ENCODE measurements at regions not wholly inside any gene's neighbourhood (a gene's known extent, or its start where the extent isn't known, plus 50 kb on each side); places are given as distances from the start of the nearest gene placed in this dataset.

DNA sequence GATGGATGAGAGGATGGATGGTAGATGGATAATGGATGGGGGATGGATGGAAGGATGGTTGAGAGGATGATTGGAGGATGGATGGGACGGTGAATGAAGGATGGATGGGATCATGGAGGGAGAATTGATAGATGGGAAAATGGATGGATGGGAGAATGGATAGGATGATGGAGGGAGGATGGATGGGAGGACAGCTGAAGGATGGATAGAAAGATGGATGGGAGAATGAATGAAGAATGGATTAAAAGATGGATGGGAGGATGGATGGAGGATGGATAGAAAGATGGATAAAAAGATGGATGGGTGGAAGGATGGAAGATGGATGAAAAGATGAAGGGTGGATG lies 218.3 kb upstream of the IER5L start:
- H3K27me3 ChIP-seq (replicated peaks in 1 of 4; ENCODE audit: control insufficient read depth in 3 of 4, extremely low read depth in 1 of 4, insufficient read depth in 3 of 4, low read length in 3 of 4): peaks cover 0 to 4% (median 0%) of the 10 kb centered on the region in 4 experiments; a peak in 1 of 7 replicates
- no peak overlapping the region for H2BK5ac ChIP-seq (ENCODE audit: low read depth, low read length)
- no peak overlapping the region for H2BK12ac ChIP-seq (ENCODE audit: low read depth, low read length)
- H2BK120ac ChIP-seq (replicated peaks; ENCODE audit: low read depth, low read length): no peak overlapping the region
- H3K23me2 ChIP-seq (ENCODE audit: low read depth, low read length): peaks cover 26% of the 10 kb centered on the region; the same call in 1 of the 2 replicates
- no peak overlapping the region for H3K56ac ChIP-seq (replicated peaks; ENCODE audit: insufficient read length, low read depth, low read length)
- H3K36me3 ChIP-seq (ENCODE audit: control insufficient read depth in 2 of 4, insufficient read depth in 4 of 4, low read length in 3 of 4): no peaks in the 10 kb centered on the region
- no peak for TF ChIP-seq FOSL1 (IDR thresholded peaks at IDR 0.05; ENCODE audit: insufficient read depth, low read depth, low read length)
- TF ChIP-seq RXRA (IDR thresholded peaks at IDR 0.05; ENCODE audit: insufficient read depth, low read depth, low read length): no peak
- no peak for TF ChIP-seq JUND (IDR thresholded peaks at IDR 0.05; ENCODE audit: low read length)
- no peak for TF ChIP-seq ZNF274 (IDR thresholded peaks at IDR 0.05; ENCODE audit: borderline replicate concordance, extremely low read depth, low read length)
- TF ChIP-seq SAP30 (IDR thresholded peaks at IDR 0.05; ENCODE audit: insufficient read depth, insufficient replicate concordance, low read length): no peak
- TF ChIP-seq RNF2 (IDR thresholded peaks at IDR 0.05; ENCODE audit: borderline replicate concordance, low read depth, low read length, missing control alignments, poor library complexity, severe bottlenecking): no peak
- TF ChIP-seq, protein P1, sequence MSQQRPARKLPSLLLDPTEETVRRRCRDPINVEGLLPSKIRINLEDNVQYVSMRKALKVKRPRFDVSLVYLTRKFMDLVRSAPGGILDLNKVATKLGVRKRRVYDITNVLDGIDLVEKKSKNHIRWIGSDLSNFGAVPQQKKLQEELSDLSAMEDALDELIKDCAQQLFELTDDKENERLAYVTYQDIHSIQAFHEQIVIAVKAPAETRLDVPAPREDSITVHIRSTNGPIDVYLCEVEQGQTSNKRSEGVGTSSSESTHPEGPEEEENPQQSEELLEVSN (IDR thresholded peaks at IDR 0.05): no peak
- no peak for TF ChIP-seq SIN3A (conservative IDR thresholded peaks at IDR 0.05 in 1 of 2, IDR thresholded peaks at IDR 0.05 in 1 of 2; ENCODE audit: low read depth in 1 of 2, low read length in 2 of 2)
- no peak for TF ChIP-seq EGR1 (IDR thresholded peaks at IDR 0.05; ENCODE audit: borderline replicate concordance, low read depth, low read length)
- TF ChIP-seq CBX5 (IDR thresholded peaks at IDR 0.05; ENCODE audit: low read depth, low read length): no peak
- no peak for TF ChIP-seq SP2 (IDR thresholded peaks at IDR 0.05; ENCODE audit: low read length)
- TF ChIP-seq SUZ12 (IDR thresholded peaks at IDR 0.05; ENCODE audit: low read length): no peak
- no peak for TF ChIP-seq POLR2AphosphoS5 (IDR thresholded peaks at IDR 0.05; ENCODE audit: low read depth, low read length)
- POLR2A ChIA-PET (ENCODE audit: partially characterized antibody): no interaction called here
- peaks cover 0 to 2% of the 10 kb centered on the region in 2 experiments for H4K20me1 ChIP-seq (replicated peaks in 1 of 2; ENCODE audit: control insufficient read depth in 1 of 2, insufficient read depth in 2 of 2, low read length in 2 of 2)
- no peak overlapping the region for H3K9ac ChIP-seq (replicated peaks in 1 of 4; ENCODE audit: extremely low read depth in 1 of 4, low read depth in 3 of 4, low read length in 3 of 4)
- H2BK15ac ChIP-seq (ENCODE audit: low read length): no peak overlapping the region
- no peak overlapping the region for H2AFZ ChIP-seq (ENCODE audit: low read length)
- no peak for DNase-seq (ENCODE audit: low read depth in 1 of 2, low spot score in 2 of 2)
- no peak overlapping the region for H3K14ac ChIP-seq (ENCODE audit: insufficient read length)
- no peak overlapping the region for H3K4me3 ChIP-seq (ENCODE audit: extremely low read depth in 1 of 4, insufficient read depth in 2 of 4, low read depth in 3 of 4, low read length in 4 of 4)
- no peak overlapping the region for H3K4me2 ChIP-seq (ENCODE audit: insufficient read depth in 1 of 2, low read depth in 2 of 2, low read length in 2 of 2)
- no peak overlapping the region for H2BK20ac ChIP-seq (ENCODE audit: low read length)
- H3K4me1 ChIP-seq (replicated peaks in 1 of 4; ENCODE audit: control insufficient read depth in 3 of 4, insufficient read depth in 4 of 4, low read length in 3 of 4): peaks cover 0 to 18% (median 3%) of the 10 kb centered on the region in 4 experiments; a peak in 4 of 7 replicates
- CTCF ChIA-PET (ENCODE audit: partially characterized antibody): interaction anchor here (0.6 kb wide), 2 partner anchors 215 to 223 kb away, joined by 3 to 4 read pairs; no protein-coding TSS in a partner anchor
- H3K4ac ChIP-seq (replicated peaks; ENCODE audit: insufficient read length, low read depth, low read length): no peak overlapping the region
- FAIRE-seq: no peak
- no peak overlapping the region for H3K18ac ChIP-seq (ENCODE audit: extremely low read depth, low read length)
- WGBS, 2 experiments (ENCODE audit: extremely low coverage in 1 of 2, insufficient coverage in 1 of 2, insufficient read length in 1 of 2, insufficient replicate concordance in 2 of 2, low coverage in 1 of 2, low lambda C conversion rate in 2 of 2, missing lambda C conversion rate in 1 of 2): 67 to 100% methylated on average over 1 of the region's 1 CpG
- no peaks in the 10 kb centered on the region for H3K79me2 ChIP-seq (ENCODE audit: control insufficient read depth in 1 of 2, insufficient read depth in 2 of 2, low read length in 2 of 2)
- no peaks in the 10 kb centered on the region for H3K9me3 ChIP-seq (ENCODE audit: insufficient read depth in 2 of 2, low read depth in 1 of 2, low read length in 1 of 2)
- no peaks in the 10 kb centered on the region for H3K79me1 ChIP-seq (ENCODE audit: low read depth, low read length)
- no peak overlapping the region for H4K5ac ChIP-seq (ENCODE audit: insufficient read length, low read depth, low read length)
- H3K23ac ChIP-seq (ENCODE audit: insufficient read length): no peak overlapping the region
- no peak overlapping the region for H2AK5ac ChIP-seq (ENCODE audit: low read depth, low read length)
- H3K27ac ChIP-seq (ENCODE audit: low read depth, low read length): no peak overlapping the region
- no peak overlapping the region for H4K8ac ChIP-seq (ENCODE audit: extremely low read depth, insufficient read depth, low read length)
- H4K91ac ChIP-seq (replicated peaks; ENCODE audit: insufficient read length, low read length): no peak overlapping the region
